Activated naive CD8-positive, alpha-beta T cell treated with anti-CD3 and anti-CD28 coated beads, Interleukin-2, amount 10 ng/mL, durations not matched to agents 7 days and 5 days (primary cell): ENCODE measurements at regions not wholly inside any gene's neighbourhood (a gene's known extent, or its start where the extent isn't known, plus 50 kb on each side); places are given as distances from the start of the nearest gene placed in this dataset.

ENCODE experiments used
- ATAC-seq: fragments of 150-1000 bp; cut with Tn5 transposase; one replicate; pipeline ENCODE4 v1.10.0; 2021; ENCODE audit warnings: low read depth, moderate library complexity
- POLR2A ChIA-PET: fragments of 350-600 bp; sonication (Branson Sonifier 250); formaldehyde crosslinking; loops from one replicate; lab custom pipeline; 2021; ENCODE audit warnings: antibody characterized with exemption; lab: Charles Lee
- DNase-seq: peaks from one replicate; pipeline ENCODE4 v3.0.0; 2021
- H3K27ac Mint-ChIP-seq: one replicate; pipeline ENCODE4 v1.8.0; 2022; ENCODE audit warnings: mild to moderate bottlenecking, mixed read lengths
- H3K27me3 Mint-ChIP-seq: one replicate; pipeline ENCODE4 v1.8.0; 2022; ENCODE audit warnings: mild to moderate bottlenecking, moderate library complexity, mixed read lengths
- H3K36me3 Mint-ChIP-seq: one replicate; pipeline ENCODE4 v1.8.0; 2021; ENCODE audit warnings: mild to moderate bottlenecking, mixed read lengths
- H3K4me1 Mint-ChIP-seq: one replicate; pipeline ENCODE4 v1.8.0; 2021; ENCODE audit warnings: mixed read lengths
- H3K4me3 Mint-ChIP-seq: one replicate; pipeline ENCODE4 v1.8.0; 2022; ENCODE audit warnings: mild to moderate bottlenecking, moderate library complexity, mixed read lengths
- H3K9me3 Mint-ChIP-seq: one replicate; pipeline ENCODE4 v1.8.0; 2021; ENCODE audit warnings: mixed read lengths

DNA sequence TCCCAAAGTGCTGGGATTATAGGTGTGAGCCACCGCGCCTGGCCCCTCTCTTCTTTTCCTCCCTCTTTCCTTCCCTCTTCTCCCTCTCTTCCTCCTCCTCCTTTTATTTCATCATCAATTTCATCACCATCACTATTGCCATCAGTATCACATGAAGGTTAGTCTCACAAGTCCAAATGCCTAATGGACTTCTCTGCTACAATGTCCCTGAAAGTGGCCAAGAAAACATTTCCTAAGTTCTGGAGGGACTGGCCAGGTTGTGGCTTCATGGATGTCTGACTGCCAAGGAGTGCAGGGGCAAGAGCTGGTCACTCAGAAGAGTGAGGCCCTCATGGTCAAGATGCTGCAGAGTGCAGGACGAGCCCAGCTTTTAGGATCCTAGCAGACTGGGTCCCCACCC lies 97.6 kb downstream of the SYNE3 start:
- ATAC-seq (no peak), DNase-seq (no peak)
- Mint-ChIP-seq H3K4me1 (peaks cover 3% of the 10 kb centered on the region), H3K4me3 (no peak overlapping the region), H3K9me3 (peaks cover 11% of the 10 kb centered on the region), H3K27me3 (no peaks in the 10 kb centered on the region), H3K36me3 (peaks cover 52% of the 10 kb centered on the region), H3K27ac (no peak overlapping the region)
- POLR2A ChIA-PET = no interaction called here

DNA sequence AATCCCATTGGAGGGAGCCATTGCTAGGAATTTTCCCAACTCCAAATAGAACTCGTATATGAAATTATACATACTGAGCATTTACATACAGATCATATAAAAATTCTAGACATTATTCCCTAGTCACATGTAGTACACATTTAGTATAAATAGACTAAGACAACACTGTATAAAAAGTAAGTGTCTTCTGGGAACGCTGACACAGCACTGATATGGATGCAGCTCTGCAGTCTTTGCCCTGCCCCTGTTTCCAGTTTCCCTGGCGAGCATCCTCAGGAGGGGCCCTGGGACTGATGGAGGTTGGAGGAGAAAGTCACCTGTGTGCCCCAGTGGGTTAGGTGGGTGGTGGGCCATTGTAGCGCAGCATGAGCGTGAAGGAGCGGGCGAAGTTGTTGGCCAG lies 97.8 kb upstream of the CLMN start:
- POLR2A ChIA-PET = no interaction called here
- Mint-ChIP-seq H3K27ac (no peak overlapping the region), H3K36me3 (peaks cover 48% of the 10 kb centered on the region), H3K4me1 (peaks cover 3% of the 10 kb centered on the region), H3K4me3 (no peak overlapping the region), H3K9me3 (peaks cover 11% of the 10 kb centered on the region), H3K27me3 (no peaks in the 10 kb centered on the region)
- DNase-seq (no peak), ATAC-seq (no peak)

DNA sequence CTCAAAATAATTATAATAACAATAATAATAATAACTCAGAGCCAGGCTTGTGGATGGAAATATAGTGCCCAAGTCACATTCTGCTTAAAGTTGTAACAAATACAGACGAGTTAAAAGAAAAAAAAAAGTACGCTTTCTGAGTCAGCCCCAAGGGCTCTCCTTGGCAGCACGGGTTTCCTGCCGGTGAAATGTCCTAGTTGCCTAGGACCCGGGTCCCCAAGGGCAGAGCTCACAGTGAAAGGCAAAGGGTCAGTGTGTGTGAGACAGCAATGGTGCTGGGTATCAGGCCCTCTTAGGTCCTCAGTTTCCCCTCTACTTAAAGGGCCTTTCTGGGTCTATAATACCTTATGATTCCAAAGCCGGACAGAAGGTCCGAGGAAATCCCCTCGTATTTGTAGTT lies 96.3 kb upstream of the CLMN start:
- no peak overlapping the region for H3K4me3 Mint-ChIP-seq
- H3K27me3 Mint-ChIP-seq = no peaks in the 10 kb centered on the region
- ATAC-seq (no peak), DNase-seq (no peak)
- peaks cover 36% of the 10 kb centered on the region for H3K36me3 Mint-ChIP-seq
- no peak overlapping the region for H3K27ac Mint-ChIP-seq
- POLR2A ChIA-PET = no interaction called here
- peaks cover 3% of the 10 kb centered on the region for H3K4me1 Mint-ChIP-seq
- H3K9me3 Mint-ChIP-seq = peaks cover 6% of the 10 kb centered on the region

DNA sequence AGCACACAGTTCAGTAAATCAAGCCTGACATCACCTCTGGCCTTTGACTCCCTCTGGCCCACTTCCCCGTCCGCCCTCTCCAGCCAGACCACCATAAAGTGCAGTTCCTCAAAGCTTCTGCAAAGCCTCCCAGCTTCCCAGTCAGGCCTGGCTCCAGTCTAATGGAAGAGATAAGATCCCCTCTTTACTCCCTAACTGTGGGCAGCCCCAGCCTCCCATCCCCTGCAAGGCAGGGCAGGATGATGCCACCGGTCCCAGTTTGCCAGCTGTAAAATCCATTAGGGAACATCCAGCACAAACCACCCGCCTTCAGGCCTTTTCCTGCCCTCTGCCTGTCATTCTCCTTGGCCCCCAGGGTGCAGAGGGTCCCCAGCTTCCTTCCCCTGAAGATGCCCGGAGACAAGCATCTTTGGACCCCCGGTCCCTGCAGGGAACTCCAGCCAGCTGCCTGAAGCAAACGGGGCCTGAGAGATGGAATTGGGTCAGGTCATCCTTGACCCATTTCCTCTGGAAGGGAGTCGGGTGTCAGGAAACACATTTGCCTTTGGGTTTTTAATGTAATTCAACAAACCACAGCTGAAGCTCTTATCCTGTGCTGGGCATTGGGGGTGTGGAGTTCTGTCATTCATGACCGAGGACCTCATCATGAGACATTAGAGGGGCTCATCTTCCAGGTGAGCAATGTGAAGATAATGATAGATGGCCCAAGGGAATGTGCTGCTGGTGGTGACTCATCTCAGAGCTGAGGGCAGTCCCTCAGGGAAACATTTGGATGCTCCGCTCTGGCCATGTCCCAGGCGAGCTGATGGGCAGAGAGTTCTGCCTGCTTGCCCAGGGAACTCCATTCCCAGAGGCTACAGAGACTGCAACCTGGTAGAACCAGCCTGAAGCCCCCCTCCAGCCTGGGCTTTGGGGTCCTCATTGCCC lies 93.8 kb upstream of the CLMN start:
- ATAC-seq = no peak
- Mint-ChIP-seq H3K36me3 (peaks cover 17% of the 10 kb centered on the region), H3K27ac (no peak overlapping the region), H3K27me3 (no peaks in the 10 kb centered on the region), H3K9me3 (no peaks in the 10 kb centered on the region), H3K4me1 (no peaks in the 10 kb centered on the region), H3K4me3 (no peak overlapping the region)
- POLR2A ChIA-PET = no interaction called here
- no peak for DNase-seq

DNA sequence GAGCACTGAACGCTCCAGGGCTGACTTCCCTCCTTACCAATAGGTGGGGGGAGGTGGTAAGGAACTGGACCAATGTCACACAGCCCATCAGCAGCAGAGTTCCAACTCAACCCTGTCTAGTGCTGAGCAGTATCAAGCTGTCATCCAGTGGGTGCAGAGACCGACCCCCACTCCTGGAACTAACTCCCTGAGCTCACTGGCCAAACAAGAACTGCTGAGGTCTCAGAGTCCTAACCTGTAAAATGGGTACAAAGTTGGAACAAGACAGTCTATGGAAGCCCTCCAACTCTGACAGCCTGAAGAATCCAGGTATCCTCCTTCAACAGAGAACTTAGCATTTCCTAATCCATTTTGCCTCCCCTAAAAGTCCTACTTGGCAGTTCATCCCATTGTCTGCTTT lies 91.1 kb upstream of the CLMN start:
- POLR2A ChIA-PET = no interaction called here
- Mint-ChIP-seq H3K4me1 (no peaks in the 10 kb centered on the region), H3K9me3 (no peaks in the 10 kb centered on the region), H3K27me3 (no peaks in the 10 kb centered on the region), H3K27ac (no peak overlapping the region), H3K36me3 (peaks cover 12% of the 10 kb centered on the region), H3K4me3 (no peak overlapping the region)
- ATAC-seq (no peak), DNase-seq (no peak)

DNA sequence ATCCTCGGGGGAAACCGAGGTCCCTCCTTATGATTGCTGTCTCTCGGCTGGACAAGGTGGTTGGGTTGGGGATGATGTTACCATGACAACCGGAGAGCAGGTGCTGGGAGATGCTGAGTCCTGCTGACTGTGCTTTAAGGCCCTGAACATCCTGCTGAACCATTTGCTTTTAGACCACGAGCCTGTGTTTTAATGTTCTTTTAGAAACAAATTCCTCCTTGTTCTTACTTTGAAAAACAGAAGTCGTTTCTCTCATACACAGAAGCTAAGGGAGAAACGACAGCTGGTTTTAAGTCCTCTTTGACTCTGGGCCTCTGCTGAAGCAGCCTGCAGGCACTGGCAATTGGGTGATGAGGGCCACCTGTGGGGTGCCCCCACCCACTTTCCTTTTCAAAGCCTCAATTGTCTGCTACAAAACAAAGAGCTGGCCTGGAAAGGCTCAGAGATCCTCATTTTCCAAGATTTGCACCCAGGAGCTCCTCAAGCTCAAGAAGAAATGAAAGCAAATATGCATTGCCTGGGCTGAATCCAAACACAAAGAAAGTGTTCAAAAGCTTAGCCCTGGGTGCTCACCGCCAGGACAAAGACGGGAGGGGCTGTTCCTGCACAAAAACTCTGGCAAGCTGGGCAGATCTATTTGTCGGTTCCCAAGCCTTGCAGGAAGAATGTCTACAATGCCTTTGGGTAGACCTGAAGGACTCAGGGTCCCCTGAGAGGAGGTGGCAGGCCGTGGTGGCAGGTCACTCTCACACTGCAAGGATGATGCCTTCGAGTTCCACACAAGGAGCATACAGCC lies 90.0 kb upstream of the CLMN start:
- Mint-ChIP-seq H3K9me3 (no peaks in the 10 kb centered on the region), H3K36me3 (peaks cover 12% of the 10 kb centered on the region), H3K4me3 (no peak overlapping the region), H3K4me1 (no peaks in the 10 kb centered on the region), H3K27me3 (no peaks in the 10 kb centered on the region), H3K27ac (no peak overlapping the region)
- DNase-seq (no peak), ATAC-seq (no peak)
- POLR2A ChIA-PET = no interaction called here

DNA sequence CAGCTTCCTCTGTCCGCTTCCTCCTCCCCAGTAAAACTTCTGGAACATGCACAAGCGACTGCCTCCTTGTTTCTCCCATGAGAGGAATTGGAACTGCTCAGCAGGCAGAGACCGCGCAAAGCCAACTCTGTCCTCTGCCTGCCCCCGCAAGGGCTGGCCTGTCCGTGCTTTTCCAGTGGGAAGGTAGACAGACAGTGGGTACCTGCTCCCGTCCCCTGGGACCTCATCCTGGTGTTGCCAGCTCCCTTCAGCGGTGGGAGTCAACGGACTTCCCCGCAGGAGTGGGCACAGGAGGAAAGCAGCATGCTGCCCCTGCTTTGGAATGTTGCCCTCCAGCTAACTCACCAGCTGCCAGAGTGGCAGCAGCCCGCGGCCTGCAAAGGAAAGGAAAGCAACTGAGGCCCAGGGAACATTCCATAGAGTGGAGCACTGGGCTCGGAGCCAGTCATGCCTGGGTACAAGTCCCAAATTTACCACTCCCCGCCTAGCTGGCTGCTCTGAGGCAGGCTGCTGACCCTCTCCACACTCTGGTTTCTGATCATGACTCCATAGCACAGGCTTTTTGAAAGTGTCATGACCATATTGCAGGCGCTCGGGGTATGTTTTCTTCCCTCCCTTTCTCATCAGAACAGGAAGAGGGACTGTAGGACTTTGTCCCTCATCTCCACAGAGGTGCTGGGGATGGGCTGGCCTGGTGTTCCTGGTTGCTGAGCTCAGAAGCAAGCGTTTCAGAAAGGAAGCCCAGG lies 89.2 kb upstream of the CLMN start:
- Mint-ChIP-seq H3K4me1 (no peaks in the 10 kb centered on the region), H3K4me3 (no peak overlapping the region), H3K9me3 (no peaks in the 10 kb centered on the region), H3K36me3 (peaks cover 12% of the 10 kb centered on the region), H3K27ac (no peak overlapping the region), H3K27me3 (no peaks in the 10 kb centered on the region)
- DNase-seq (no peak), ATAC-seq (no peak)
- POLR2A ChIA-PET = no interaction called here

DNA sequence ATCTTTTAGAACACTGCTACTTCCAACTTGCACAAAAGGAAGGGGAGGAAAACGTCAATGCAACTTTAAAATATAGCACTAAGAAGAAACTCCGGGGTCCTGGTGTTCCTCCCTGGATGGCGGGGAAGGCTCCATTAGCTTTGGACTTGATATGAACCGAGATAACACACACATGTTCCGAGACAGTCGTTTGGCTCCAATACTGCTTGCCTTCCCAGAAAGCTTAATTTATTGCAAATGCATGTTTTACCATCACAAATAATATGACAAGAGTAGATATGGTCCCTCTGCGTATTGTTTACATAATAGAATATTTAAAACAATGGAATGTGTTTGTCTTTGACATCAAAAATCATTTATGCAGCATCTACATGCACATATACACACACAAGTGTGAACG lies 87.6 kb upstream of the CLMN start:
- Mint-ChIP-seq H3K9me3 (no peaks in the 10 kb centered on the region), H3K27me3 (no peaks in the 10 kb centered on the region), H3K4me1 (no peaks in the 10 kb centered on the region), H3K27ac (no peak overlapping the region), H3K4me3 (no peak overlapping the region), H3K36me3 (peaks cover 7% of the 10 kb centered on the region)
- DNase-seq = no peak
- POLR2A ChIA-PET = no interaction called here
- ATAC-seq = no peak

DNA sequence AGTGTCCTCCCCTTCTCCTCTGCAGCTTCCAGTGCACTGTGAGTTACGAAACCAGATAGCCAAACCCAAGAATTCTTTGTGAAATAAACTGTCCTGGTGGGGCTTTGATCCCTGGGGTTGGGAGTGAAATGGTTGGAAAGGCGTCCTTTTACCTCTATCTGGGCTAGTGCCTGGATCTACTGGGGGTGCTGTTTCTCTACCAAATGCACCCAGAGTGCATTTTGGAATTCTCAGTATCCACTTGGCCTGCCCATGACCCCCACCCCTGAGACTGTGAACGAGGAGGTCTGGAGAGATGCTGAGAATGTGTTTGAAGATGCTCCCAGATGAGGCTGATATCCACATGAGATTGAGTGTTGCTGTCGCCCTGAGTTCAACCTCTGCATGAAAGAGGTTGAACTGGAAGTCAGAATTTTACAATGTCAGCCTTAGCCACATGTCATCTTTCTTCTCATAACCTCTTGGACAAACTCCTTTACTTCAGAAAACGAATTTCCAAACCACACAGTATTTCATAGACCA lies 87.1 kb upstream of the CLMN start:
- H3K27me3 Mint-ChIP-seq = no peaks in the 10 kb centered on the region
- POLR2A ChIA-PET = no interaction called here
- peaks cover 7% of the 10 kb centered on the region for H3K36me3 Mint-ChIP-seq

DNA sequence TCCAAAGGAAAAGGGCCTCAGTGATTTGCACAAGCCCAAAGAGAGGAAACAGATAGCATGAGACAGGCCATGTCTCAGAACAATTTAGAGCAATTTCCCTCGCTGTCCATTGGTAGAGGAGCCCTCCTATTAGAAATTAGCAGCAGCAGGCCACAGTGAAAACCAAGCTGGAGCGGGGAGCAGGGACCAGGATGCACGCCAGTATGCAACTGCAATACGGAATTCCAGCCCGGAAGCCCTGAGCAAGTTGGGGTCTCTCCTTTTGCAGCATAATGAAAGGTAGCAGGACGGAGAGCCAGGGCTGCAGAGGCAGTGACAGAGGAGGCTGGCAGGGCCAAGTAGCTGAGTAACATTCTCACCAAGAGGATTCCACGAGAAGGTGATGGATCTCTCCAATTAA lies 84.9 kb upstream of the CLMN start:
- DNase-seq (no peak), ATAC-seq (no peak)
- no peaks in the 10 kb centered on the region for H3K4me1 Mint-ChIP-seq
- POLR2A ChIA-PET = no interaction called here
- H3K9me3 Mint-ChIP-seq = no peaks in the 10 kb centered on the region
- H3K36me3 Mint-ChIP-seq = peaks cover 4% of the 10 kb centered on the region
- no peaks in the 10 kb centered on the region for H3K27me3 Mint-ChIP-seq
- H3K4me3 Mint-ChIP-seq = no peak overlapping the region
- no peak overlapping the region for H3K27ac Mint-ChIP-seq

More for the DNA sequence above, 87.1 kb upstream of the CLMN start:
- Mint-ChIP-seq H3K4me1 (no peaks in the 10 kb centered on the region), H3K4me3 (no peak overlapping the region), H3K9me3 (no peaks in the 10 kb centered on the region), H3K27ac (no peak overlapping the region)
- ATAC-seq = no peak
- no peak for DNase-seq

DNA sequence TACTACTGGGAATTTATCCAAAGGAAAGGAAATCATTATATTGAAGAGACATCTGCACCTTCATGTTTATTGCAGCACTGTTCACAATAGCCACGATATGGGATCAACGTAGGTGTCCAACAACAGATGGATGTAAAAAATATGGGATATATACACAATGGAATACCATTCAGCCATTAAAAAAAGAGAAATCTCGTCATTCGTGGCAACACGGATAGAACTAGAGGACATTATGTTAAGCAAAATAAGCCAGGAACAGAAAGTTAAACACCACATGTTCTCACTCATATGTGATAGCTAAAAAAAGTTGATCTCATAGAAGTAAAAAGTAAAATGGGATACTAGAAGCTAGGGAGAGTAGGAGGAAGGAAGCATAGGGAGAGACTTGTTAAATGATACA lies 82.9 kb upstream of the CLMN start:
- Mint-ChIP-seq H3K4me1 (no peaks in the 10 kb centered on the region), H3K27ac (no peak overlapping the region), H3K9me3 (no peaks in the 10 kb centered on the region), H3K4me3 (no peak overlapping the region), H3K36me3 (no peaks in the 10 kb centered on the region), H3K27me3 (no peaks in the 10 kb centered on the region)
- DNase-seq (no peak), ATAC-seq (no peak)
- POLR2A ChIA-PET = no interaction called here

DNA sequence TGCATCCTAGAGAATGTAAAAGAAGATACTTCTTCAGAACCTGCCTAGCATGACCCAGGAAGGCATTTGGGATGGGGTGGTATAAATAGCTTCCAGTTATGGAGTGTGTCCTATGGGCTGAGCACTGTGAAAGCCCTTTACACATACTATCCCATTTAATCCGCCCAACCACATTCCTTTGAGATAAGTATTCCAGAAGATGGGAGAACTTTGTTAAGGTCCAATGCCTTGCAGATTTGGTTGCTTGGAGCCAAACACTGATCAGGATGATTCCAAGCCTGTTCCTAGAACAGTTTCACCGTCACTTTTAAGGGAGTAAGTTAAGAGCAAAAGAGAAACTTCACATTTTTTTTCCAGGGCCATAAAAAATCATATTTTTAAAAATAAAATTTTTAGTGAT lies 82.5 kb upstream of the CLMN start:
- no peak overlapping the region for H3K4me3 Mint-ChIP-seq
- POLR2A ChIA-PET = no interaction called here

More for the DNA sequence above, 82.5 kb upstream of the CLMN start:
- ATAC-seq = no peak
- Mint-ChIP-seq H3K36me3 (no peaks in the 10 kb centered on the region), H3K9me3 (no peaks in the 10 kb centered on the region), H3K27ac (no peak overlapping the region), H3K27me3 (no peaks in the 10 kb centered on the region), H3K4me1 (no peaks in the 10 kb centered on the region)
- DNase-seq = no peak
